GM18505 (cell line): ENCODE measurements at regions not wholly inside any gene's neighbourhood (a gene's known extent, or its start where the extent isn't known, plus 50 kb on each side); places are given as distances from the start of the nearest gene placed in this dataset.

ENCODE experiments used
- ATAC-seq: cut with Tn5 transposase; IDR thresholded peaks from one replicate; pipeline ENCODE4 v1.9.1; 2021; ENCODE audit not compliant: unreplicated experiment
- POLR2A ChIP-seq: IDR thresholded peaks from 4 replicates; pipeline ENCODE4 v1.6.1; 2011; ENCODE audit warnings: borderline replicate concordance; ENCODE audit not compliant: insufficient read depth, insufficient read length; ENCODE audit errors: extremely low read depth

GRCh38 chr15:69505956-69506556 lies 53.4 kb downstream of the RPLP1 start:
- ATAC-seq, result no peak
- TF ChIP-seq POLR2A, result no peak

GRCh38 chr15:69508659-69509058 lies 56.0 kb downstream of the RPLP1 start:
- ATAC-seq, result no peak
- TF ChIP-seq POLR2A, result no peak

- no peak for ATAC-seq
- TF ChIP-seq POLR2A, result no peak
Observed at GRCh38 chr15:69509131-69509530, 56.5 kb downstream of the RPLP1 start.

GRCh38 chr15:69510556-69510955 lies 57.9 kb downstream of the RPLP1 start:
- no peak for ATAC-seq
- no peak for TF ChIP-seq POLR2A

- no peak for ATAC-seq
- TF ChIP-seq POLR2A, result no peak
Observed at GRCh38 chr15:69511015-69511414, 58.4 kb downstream of the RPLP1 start.

- no peak for ATAC-seq
- TF ChIP-seq POLR2A, result no peak
Observed at GRCh38 chr15:69511716-69512340, 59.2 kb downstream of the RPLP1 start.

GRCh38 chr15:69513450-69513960 lies 60.9 kb downstream of the RPLP1 start:
- no peak for ATAC-seq

GRCh38 chr15:69513986-69514385 lies 61.4 kb downstream of the RPLP1 start:
- no peak for ATAC-seq
- no peak for TF ChIP-seq POLR2A

More at GRCh38 chr15:69513450-69513960, 60.9 kb downstream of the RPLP1 start:
- no peak for TF ChIP-seq POLR2A

- TF ChIP-seq POLR2A, result no peak
- ATAC-seq, result no peak
Observed at GRCh38 chr15:69515508-69515907, 62.9 kb downstream of the RPLP1 start.

GRCh38 chr15:69515926-69516325 lies 63.3 kb downstream of the RPLP1 start:
- TF ChIP-seq POLR2A, result no peak
- no peak for ATAC-seq

- TF ChIP-seq POLR2A, result no peak
- ATAC-seq, result no peak
Observed at GRCh38 chr15:69517052-69517451, 64.4 kb downstream of the RPLP1 start.

- TF ChIP-seq POLR2A, result no peak
- ATAC-seq, result no peak
Observed at GRCh38 chr15:69518806-69519205, 66.2 kb downstream of the RPLP1 start.

- ATAC-seq, result no peak
- no peak for TF ChIP-seq POLR2A
Observed at GRCh38 chr15:69520067-69520466, 67.4 kb downstream of the RPLP1 start.

- no peak for TF ChIP-seq POLR2A
- no peak for ATAC-seq
Observed at GRCh38 chr15:69522361-69522760, 69.7 kb downstream of the RPLP1 start.
